ENCODE measurements at regions not wholly inside any gene's neighbourhood (a gene's known extent, or its start where the extent isn't known, plus 50 kb on each side); places are given as distances from the start of the nearest gene placed in this dataset.

GRCh38 chr7:25329815-25330214 is 101.5 kb upstream of the NPVF start:
- TF ChIP-seq CTCF (IDR thresholded peaks at IDR 0.05) (no peak), POLR2A (IDR thresholded peaks at IDR 0.05) (no peak)
